KBM-7 (cell line): ENCODE measurements at regions not wholly inside any gene's neighbourhood (a gene's known extent, or its start where the extent isn't known, plus 50 kb on each side); places are given as distances from the start of the nearest gene placed in this dataset.

Experiments
- DNase-seq: peaks from one replicate; pipeline ENCODE4 v3.0.0-alpha.2; 2015
- in situ Hi-C: fragments of 300-500 bp; cut with MboI; formaldehyde crosslinking; loops from 2 replicates; pipeline ENCODE4 v1.14.3; 2020; ENCODE audit warnings: low sequenced_read_pairs, low pct_unique_long_range_greater_than_20kb, mixed read lengths

GRCh38 chrX:39630344-39630743 is 467.4 kb downstream of the BCOR start:
- DNase-seq = no peak
- in situ Hi-C loops = no loop called here

DNA sequence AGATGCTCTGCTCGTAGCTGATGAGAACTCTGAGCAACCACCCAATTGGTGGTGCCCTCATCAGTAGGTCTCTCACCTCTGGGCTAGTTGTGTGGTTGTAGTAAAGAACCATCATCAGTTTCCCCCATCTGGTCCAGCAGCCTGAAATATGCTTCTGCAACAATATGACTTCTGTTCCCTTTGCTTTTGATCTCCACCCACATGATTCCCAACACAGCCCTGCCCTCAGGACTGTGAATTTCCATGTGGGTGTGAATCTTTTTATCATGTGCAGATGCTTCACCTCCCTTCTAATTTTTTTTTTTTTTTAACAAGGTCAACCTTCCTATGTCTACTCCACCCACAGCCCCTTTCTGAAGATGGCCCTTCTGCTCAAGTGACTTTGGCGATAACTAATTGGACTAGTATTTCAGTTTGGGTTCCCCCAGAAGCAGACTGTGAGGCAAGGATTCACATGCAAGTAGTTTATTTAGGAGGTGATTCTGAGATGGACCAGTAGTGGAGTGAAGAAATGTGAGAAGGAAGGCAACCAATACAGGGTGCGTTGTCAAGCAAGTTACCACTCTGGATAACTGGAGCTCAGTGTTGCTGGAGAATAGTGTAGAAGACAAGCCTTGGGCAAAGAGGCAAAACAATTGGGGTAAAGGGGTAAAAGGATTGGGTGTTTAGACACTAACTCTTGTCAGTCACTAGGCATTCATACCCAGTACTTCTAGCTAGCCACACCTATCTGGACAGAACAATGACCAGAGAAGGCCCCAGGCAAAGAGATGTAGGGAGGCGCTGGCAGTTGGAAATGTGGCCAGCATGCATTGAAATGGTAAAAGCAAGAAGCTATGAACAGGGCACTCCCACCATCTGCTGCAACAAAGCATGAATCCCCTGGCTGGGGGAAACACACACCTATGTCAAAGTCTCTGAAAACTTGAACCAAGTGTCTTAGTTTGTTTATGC is 466.2 kb downstream of the BCOR start:
- in situ Hi-C loops = no loop called here
- no peak for DNase-seq

- DNase-seq = peak; percentile 87
- in situ Hi-C loops = no loop called here
Observed at GRCh38 chrX:39633293-39633692, 464.5 kb downstream of the BCOR start.

DNA sequence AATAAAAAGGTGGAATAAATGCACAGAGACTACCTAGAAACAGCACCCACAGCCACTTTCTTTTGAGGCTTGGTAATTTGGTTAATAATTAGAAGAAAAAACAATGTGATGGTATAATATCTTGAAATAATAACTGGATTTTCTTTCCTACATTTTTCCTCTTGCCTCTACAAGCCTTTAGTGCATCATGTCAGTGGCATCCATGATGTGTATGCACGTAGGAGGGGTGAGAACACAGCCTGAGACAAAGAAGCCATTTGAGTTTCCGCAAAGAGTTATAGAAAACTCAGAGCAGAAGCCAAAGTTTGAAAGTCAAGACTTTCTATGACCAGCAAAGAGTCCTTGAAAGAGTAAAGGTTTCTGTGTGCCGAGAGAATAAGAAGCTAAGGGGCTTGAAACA is 461.3 kb downstream of the BCOR start:
- no peak for DNase-seq
- in situ Hi-C loops = no loop called here

DNA sequence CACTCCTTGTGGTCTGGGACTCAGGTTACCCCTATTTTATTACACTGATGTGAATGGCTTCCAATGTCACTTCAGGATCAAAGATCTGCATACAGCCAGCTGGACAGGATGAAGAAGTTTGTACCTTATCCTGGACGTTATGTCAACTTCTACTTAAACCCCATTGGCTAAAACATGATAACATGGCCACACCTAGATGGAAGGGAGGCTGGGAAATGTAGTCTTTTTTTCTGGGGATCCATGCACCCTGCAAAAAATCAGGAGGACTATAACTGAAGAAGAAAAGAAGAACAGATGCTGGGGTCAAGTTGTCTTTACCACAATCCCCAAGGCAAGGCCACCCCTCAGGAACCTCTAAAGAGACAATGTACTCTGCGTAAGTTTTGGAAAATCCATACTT is 459.2 kb downstream of the BCOR start:
- DNase-seq = no peak
- in situ Hi-C loops = no loop called here

DNA sequence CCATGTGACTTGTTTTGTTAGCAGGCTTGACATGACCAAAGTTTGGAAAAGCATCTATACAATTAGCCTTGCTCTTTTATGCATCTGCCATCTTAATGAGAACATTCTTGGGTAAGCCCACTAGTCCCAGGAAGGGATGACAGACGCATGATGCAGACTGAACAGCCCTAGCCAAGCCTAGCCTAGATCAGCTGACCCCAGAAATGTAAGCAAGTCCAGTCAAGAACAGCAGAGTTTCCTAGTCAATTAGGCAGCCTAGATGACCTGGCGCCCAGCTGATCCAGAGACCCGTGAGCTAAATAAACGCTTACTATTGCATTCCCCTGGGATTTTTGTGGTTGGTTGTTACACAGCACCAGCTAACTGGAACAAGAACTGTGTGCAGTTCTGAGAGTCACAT is 457.9 kb downstream of the BCOR start:
- DNase-seq = no peak
- in situ Hi-C loops = no loop called here

DNA sequence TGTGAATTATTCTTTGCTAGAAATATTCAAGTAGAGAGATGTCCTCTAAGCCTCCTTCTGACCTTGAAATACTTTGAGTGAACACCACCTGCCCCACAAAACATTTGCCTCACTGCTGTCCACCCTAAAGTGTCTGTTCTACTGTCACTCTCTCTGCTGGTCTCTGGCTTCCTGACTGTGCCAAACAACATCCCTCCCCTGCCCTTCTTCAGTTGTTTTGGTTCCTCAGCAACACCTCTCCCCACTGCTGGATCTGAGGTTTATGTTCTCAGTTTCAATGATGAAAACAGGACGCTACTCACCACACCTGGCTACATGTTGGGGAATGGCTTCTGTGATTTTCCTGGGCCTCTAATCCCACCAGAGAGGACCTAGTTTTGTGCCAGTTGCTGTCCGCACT is 456.9 kb downstream of the BCOR start:
- in situ Hi-C loops = no loop called here
- DNase-seq = no peak

GRCh38 chrX:39642071-39642470 is 455.7 kb downstream of the BCOR start:
- in situ Hi-C loops = no loop called here
- no peak for DNase-seq

GRCh38 chrX:39643550-39643949 is 454.2 kb downstream of the BCOR start:
- in situ Hi-C loops = no loop called here
- no peak for DNase-seq

DNA sequence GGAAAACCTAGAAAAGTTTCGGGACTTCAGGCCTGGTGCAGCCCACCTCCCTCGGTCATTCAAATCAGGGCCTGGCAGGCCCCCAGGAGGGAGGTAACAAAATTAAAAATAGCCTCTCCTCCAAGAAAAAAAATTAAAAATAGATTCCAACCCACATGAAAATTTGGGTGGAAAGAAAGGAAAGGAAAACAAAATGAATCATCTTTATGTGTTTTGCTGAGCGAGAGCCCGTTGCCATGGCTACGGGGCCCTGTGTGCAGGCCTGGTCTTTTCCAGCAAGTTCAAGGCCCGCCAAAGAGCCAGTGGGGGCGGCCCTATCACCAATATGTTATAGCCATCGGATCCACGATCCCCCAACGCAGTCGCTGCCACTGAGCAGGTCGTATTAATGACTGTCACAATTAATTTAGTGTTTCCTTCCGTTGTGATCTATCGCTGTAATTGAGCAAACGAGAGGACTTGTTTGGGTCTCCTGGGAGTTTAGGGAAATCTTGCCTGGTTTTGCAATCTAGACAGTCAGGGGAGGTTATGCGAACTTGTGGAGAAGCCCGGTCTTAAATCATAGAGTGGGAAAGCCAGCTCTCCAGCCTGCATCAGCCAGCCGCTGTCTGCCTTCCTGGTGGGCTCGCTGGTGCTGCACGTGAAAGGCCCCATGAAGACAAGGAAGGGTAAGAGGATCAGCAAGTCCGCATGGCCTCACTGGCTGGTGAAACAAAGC is 452.4 kb downstream of the BCOR start:
- peak; percentile 12 for DNase-seq
- in situ Hi-C loops = no loop called here

DNA sequence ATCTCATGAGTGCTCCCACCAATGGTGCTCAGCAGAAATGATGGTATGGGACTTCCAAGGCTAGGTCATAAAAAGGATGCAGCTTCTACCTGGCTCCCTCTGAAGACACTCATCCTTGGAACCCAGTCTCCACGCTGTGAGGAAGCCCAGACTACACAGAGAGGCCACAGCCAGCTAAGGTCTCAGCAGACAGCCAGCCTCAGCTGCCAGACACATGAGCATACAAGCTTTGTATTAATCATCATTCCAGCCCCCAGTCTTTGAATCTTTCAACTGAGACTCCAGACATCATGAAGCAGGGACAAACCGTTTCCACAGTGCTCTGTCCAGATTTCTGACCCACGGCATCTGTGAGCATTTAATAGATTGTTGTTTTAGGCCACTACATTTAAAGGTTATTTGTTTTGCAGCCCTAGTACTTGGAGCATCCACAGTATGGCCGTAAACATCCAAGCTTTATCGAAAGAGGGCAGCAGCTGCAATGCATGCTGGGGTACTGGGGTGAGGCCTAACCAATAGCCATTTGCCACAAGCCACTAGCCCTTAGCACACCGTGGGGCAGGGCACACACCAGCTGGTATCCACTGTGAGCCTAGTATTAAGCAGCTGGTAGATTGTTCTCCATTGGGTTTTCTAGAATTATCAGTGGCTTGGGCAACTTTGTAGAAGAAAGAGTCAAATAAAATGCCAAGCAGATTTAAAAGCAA is 449.1 kb downstream of the BCOR start:
- in situ Hi-C loops = no loop called here

DNA sequence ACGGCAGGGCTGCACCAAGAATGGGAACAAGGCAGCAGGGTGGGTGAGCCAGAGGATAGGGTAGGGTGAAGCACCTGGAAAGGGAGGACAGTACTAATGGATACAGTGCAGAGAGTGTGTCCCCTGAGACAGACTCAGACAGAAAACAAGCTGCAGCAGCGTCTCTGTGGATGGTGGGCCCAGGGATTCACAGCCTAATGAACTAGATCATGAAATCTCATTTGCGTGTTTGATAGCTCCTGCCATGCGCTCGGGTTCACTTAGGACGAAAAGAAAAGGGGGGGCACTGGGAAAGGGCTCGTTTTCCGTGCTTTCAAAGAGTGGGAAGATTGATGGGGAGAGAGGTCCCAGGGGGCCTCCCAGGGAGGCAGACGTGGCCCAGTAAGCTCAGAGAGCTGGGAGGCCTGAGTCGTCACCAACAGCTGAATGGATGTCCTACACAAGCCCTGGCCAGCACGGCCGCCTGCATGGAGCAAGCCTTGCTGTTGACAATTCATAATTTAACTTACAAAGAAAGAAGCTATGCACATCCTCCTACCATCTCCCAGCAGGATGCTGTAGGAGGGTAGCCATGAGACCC is 446.9 kb downstream of the BCOR start:
- in situ Hi-C loops = no loop called here
- no peak for DNase-seq

More for the DNA sequence above, 449.1 kb downstream of the BCOR start:
- no peak for DNase-seq

- in situ Hi-C loops = no loop called here
- DNase-seq = peak; percentile 70
Observed at GRCh38 chrX:39652336-39652735, 445.4 kb downstream of the BCOR start.

DNA sequence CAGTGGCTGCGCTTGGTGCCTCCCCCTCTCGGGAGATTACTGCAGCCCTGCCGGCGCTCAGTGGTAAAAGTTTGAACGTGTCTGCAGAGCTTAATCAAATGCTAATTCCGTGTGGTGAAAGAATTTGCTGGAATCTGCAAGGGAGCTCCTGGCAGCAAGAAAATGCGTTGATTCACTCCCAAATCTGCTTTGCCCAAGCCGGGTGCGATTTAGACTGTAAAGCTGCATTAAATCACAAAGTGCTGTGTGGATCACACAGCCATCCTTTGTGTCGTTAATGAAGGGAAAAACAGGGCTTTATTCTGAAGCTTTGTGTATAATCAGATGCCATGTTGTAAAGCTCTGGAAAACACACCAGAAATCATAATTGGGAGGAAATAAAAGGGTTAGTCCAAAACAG is 444.1 kb downstream of the BCOR start:
- DNase-seq = no peak
- in situ Hi-C loops = no loop called here

- DNase-seq = no peak
- in situ Hi-C loops = no loop called here
Observed at GRCh38 chrX:39654183-39654925, 443.4 kb downstream of the BCOR start.

DNA sequence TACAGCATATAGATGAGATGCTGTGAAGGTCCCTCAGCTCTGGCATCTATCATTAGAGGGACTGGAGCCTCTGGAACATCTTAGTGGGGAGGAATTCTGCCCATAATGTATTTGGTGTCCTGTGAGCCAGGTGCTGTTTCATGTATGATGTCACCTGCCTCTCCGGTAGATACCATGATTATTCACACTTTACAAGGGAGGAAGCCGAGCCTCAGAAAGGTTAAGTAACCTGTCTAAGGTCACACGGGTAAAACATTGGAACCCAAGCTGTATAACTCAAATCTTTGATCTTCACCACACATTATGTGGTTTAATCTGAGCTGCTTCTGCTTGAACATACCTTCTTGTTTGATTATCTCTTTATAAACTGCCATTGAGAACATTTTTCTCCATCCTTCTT is 442.8 kb downstream of the BCOR start:
- in situ Hi-C loops = no loop called here
- no peak for DNase-seq

- in situ Hi-C loops = no loop called here
- DNase-seq = no peak
Observed at GRCh38 chrX:39661116-39661907, 436.4 kb downstream of the BCOR start.

DNA sequence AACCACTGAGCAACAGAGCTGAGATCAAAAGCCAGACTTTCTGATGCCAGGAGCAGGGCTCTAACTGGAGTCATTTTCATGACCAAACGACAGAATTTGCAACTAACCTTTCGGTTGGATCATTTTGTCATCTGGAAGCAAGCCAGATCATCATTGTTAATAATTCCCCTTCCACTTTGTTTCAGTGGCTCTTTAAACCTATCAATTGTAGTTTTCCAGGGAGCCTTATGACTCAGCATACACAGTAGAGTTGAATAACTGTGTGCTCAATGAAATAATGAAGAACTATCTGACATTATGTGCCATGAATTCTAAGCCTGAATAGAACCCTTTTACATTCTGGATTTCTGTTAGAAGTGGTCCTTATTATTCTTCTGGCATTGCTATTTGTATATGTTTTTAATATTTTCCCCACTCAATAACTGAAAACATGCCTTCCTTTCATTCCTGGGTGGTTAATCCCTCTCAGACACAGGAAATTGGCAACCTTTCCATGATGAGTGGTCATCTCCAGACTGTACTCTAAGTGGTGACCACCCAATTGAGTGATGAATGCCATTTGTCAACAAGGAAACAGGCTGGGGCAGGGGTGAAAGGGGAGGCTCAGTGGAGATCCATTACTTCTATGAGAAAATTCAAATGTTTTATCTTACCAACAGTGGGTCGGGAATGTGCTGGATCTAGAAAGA is 431.8 kb downstream of the BCOR start:
- in situ Hi-C loops = no loop called here

More for the DNA sequence above, 431.8 kb downstream of the BCOR start:
- DNase-seq = no peak
